ENCODE measurements at regions not wholly inside any gene's neighbourhood (a gene's known extent, or its start where the extent isn't known, plus 50 kb on each side); places are given as distances from the start of the nearest gene placed in this dataset.
A peak's percentile ranks its signal among the peaks of the same experiment; 100 is the strongest.
"Not testable (repeated sequence)": the region's sequence is repeated elsewhere in the genome, so short reads cannot be mapped to it uniquely, and the experiment has no call there.

GRCh38 chr5:34185005-34185404, 142.0 kb upstream of the C1QTNF3 start:
- not testable (repeated sequence) for H3K4me1 Mint-ChIP-seq, H3K27ac Mint-ChIP-seq, H3K27me3 Mint-ChIP-seq, ATAC-seq, H3K9me3 Mint-ChIP-seq, H3K4me3 Mint-ChIP-seq
- peaks cover 37% of the 10 kb centered on the region for H3K36me3 Mint-ChIP-seq

GRCh38 chr5:34185572-34185971, 142.6 kb upstream of the C1QTNF3 start:
- not testable (repeated sequence) for ATAC-seq, H3K27me3 Mint-ChIP-seq, H3K9me3 Mint-ChIP-seq

GRCh38 chr5:34186108-34186507, 143.1 kb upstream of the C1QTNF3 start:
- H3K4me1 Mint-ChIP-seq, H3K27ac Mint-ChIP-seq: not testable (repeated sequence)

More at GRCh38 chr5:34185572-34185971, 142.6 kb upstream of the C1QTNF3 start:
- not testable (repeated sequence) for H3K4me1 Mint-ChIP-seq, H3K4me3 Mint-ChIP-seq, H3K27ac Mint-ChIP-seq
- H3K36me3 Mint-ChIP-seq = peaks cover 36% of the 10 kb centered on the region

GRCh38 chr5:34186865-34187264, 143.9 kb upstream of the C1QTNF3 start:
- not testable (repeated sequence) for H3K27me3 Mint-ChIP-seq, ATAC-seq, H3K4me1 Mint-ChIP-seq, H3K4me3 Mint-ChIP-seq, H3K27ac Mint-ChIP-seq, H3K9me3 Mint-ChIP-seq
- peaks cover 41% of the 10 kb centered on the region for H3K36me3 Mint-ChIP-seq

More at GRCh38 chr5:34186108-34186507, 143.1 kb upstream of the C1QTNF3 start:
- H3K9me3 Mint-ChIP-seq, ATAC-seq, H3K4me3 Mint-ChIP-seq, H3K27me3 Mint-ChIP-seq: not testable (repeated sequence)
- H3K36me3 Mint-ChIP-seq = peaks cover 37% of the 10 kb centered on the region

GRCh38 chr5:34187441-34187840, 144.4 kb upstream of the C1QTNF3 start:
- H3K4me3 Mint-ChIP-seq, ATAC-seq, H3K27ac Mint-ChIP-seq: not testable (repeated sequence)

GRCh38 chr5:34188001-34188822, 145.2 kb upstream of the C1QTNF3 start:
- H3K27me3 Mint-ChIP-seq, H3K4me3 Mint-ChIP-seq, ATAC-seq, H3K4me1 Mint-ChIP-seq, H3K27ac Mint-ChIP-seq, H3K9me3 Mint-ChIP-seq: not testable (repeated sequence)
- H3K36me3 Mint-ChIP-seq = peaks cover 48% of the 10 kb centered on the region

More at GRCh38 chr5:34187441-34187840, 144.4 kb upstream of the C1QTNF3 start:
- not testable (repeated sequence) for H3K4me1 Mint-ChIP-seq, H3K9me3 Mint-ChIP-seq, H3K27me3 Mint-ChIP-seq
- peaks cover 43% of the 10 kb centered on the region for H3K36me3 Mint-ChIP-seq

GRCh38 chr5:34189246-34189645, 146.2 kb upstream of the C1QTNF3 start:
- not testable (repeated sequence) for H3K9me3 Mint-ChIP-seq, ATAC-seq, H3K4me1 Mint-ChIP-seq, H3K27me3 Mint-ChIP-seq, H3K4me3 Mint-ChIP-seq, H3K27ac Mint-ChIP-seq
- peaks cover 53% of the 10 kb centered on the region for H3K36me3 Mint-ChIP-seq

GRCh38 chr5:34189752-34190411, 146.9 kb upstream of the C1QTNF3 start:
- H3K4me1 Mint-ChIP-seq, H3K9me3 Mint-ChIP-seq, H3K4me3 Mint-ChIP-seq, ATAC-seq, H3K27me3 Mint-ChIP-seq, H3K27ac Mint-ChIP-seq: not testable (repeated sequence)
- peaks cover 53% of the 10 kb centered on the region for H3K36me3 Mint-ChIP-seq

GRCh38 chr5:34190466-34190865, 147.5 kb upstream of the C1QTNF3 start:
- not testable (repeated sequence) for H3K4me3 Mint-ChIP-seq, H3K27me3 Mint-ChIP-seq, H3K9me3 Mint-ChIP-seq, H3K27ac Mint-ChIP-seq, ATAC-seq, H3K4me1 Mint-ChIP-seq
- peaks cover 53% of the 10 kb centered on the region for H3K36me3 Mint-ChIP-seq

GRCh38 chr5:34191279-34191744, 148.3 kb upstream of the C1QTNF3 start:
- not testable (repeated sequence) for H3K27ac Mint-ChIP-seq, ATAC-seq

GRCh38 chr5:34192064-34192922, 149.3 kb upstream of the C1QTNF3 start:
- H3K4me3 Mint-ChIP-seq, H3K27me3 Mint-ChIP-seq, H3K9me3 Mint-ChIP-seq, ATAC-seq, H3K4me1 Mint-ChIP-seq: not testable (repeated sequence)
- peak overlapping the region; percentile 1 for H3K27ac Mint-ChIP-seq
- peaks cover 53% of the 10 kb centered on the region for H3K36me3 Mint-ChIP-seq

More at GRCh38 chr5:34191279-34191744, 148.3 kb upstream of the C1QTNF3 start:
- H3K9me3 Mint-ChIP-seq, H3K27me3 Mint-ChIP-seq, H3K4me1 Mint-ChIP-seq, H3K4me3 Mint-ChIP-seq: not testable (repeated sequence)
- peaks cover 58% of the 10 kb centered on the region for H3K36me3 Mint-ChIP-seq

- H3K4me3 Mint-ChIP-seq, ATAC-seq, H3K9me3 Mint-ChIP-seq, H3K27me3 Mint-ChIP-seq, H3K4me1 Mint-ChIP-seq: not testable (repeated sequence)
- H3K27ac Mint-ChIP-seq = peak overlapping the region; percentile 11
- H3K36me3 Mint-ChIP-seq = peaks cover 48% of the 10 kb centered on the region
These were observed 149.9 kb upstream of the C1QTNF3 start for GRCh38 chr5:34192923-34193262.

GRCh38 chr5:34193297-34193696, 150.3 kb upstream of the C1QTNF3 start:
- not testable (repeated sequence) for H3K9me3 Mint-ChIP-seq, ATAC-seq, H3K4me1 Mint-ChIP-seq, H3K27me3 Mint-ChIP-seq, H3K4me3 Mint-ChIP-seq
- Mint-ChIP-seq H3K27ac (peak overlapping the region; percentile 11), H3K36me3 (peaks cover 46% of the 10 kb centered on the region)

GRCh38 chr5:34193804-34194203, 150.8 kb upstream of the C1QTNF3 start:
- H3K27ac Mint-ChIP-seq = peak overlapping the region; percentile 11
- ATAC-seq, H3K4me3 Mint-ChIP-seq, H3K4me1 Mint-ChIP-seq, H3K9me3 Mint-ChIP-seq, H3K27me3 Mint-ChIP-seq: not testable (repeated sequence)
- H3K36me3 Mint-ChIP-seq = peaks cover 46% of the 10 kb centered on the region

- not testable (repeated sequence) for H3K27me3 Mint-ChIP-seq, H3K9me3 Mint-ChIP-seq, H3K4me3 Mint-ChIP-seq, ATAC-seq, H3K4me1 Mint-ChIP-seq, H3K27ac Mint-ChIP-seq
- H3K36me3 Mint-ChIP-seq = peaks cover 29% of the 10 kb centered on the region
These were observed 153.1 kb upstream of the C1QTNF3 start for GRCh38 chr5:34196091-34196490.
